Uterus (tissue), 2 donors: ENCODE measurements at regions not wholly inside any gene's neighbourhood (a gene's known extent, or its start where the extent isn't known, plus 50 kb on each side); places are given as distances from the start of the nearest gene placed in this dataset.

Source experiments
- POLR2A ChIP-seq, 2 donors: fragments of 450-650 bp; IDR thresholded peaks; one replicate each; pipeline ENCODE4 v1.6.1; 2016; ENCODE audit warnings: antibody characterized with exemption in 2 of 2, mild to moderate bottlenecking in 1 of 2, moderate library complexity in 1 of 2
- TF ChIP-seq, protein P1 (sequence below), 4 experiments: fragments of 200-600 bp in 2 of 4; fragments of 450-650 bp in 2 of 4; sonication (generic) in 2 of 4; IDR thresholded peaks; one replicate each; pipeline ENCODE4 v1.5.1; 2016 to 2019; ENCODE audit warnings: antibody characterized with exemption in 4 of 4, mild to moderate bottlenecking in 2 of 4, moderate library complexity in 1 of 4

DNA sequence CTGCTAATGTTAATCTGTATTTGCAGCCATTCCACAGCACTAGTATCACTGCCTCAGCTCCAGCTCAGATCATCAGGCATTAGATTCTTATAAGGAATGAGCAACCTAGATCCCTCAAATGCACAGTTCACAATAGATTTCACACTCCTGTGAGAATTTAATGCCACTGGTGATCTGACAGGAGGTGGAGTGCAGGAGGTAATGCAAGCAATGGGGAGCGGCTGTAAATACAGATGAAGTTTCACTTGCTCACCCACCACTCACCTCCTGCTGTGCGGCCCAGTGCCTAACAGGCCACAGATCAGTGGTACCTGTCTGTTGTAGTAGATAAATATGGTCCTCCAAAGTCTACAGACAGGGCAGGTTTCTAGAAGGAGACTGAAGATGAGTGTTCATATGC is 97.7 kb upstream of the TMEFF2 start:
- TF ChIP-seq, protein P1, sequence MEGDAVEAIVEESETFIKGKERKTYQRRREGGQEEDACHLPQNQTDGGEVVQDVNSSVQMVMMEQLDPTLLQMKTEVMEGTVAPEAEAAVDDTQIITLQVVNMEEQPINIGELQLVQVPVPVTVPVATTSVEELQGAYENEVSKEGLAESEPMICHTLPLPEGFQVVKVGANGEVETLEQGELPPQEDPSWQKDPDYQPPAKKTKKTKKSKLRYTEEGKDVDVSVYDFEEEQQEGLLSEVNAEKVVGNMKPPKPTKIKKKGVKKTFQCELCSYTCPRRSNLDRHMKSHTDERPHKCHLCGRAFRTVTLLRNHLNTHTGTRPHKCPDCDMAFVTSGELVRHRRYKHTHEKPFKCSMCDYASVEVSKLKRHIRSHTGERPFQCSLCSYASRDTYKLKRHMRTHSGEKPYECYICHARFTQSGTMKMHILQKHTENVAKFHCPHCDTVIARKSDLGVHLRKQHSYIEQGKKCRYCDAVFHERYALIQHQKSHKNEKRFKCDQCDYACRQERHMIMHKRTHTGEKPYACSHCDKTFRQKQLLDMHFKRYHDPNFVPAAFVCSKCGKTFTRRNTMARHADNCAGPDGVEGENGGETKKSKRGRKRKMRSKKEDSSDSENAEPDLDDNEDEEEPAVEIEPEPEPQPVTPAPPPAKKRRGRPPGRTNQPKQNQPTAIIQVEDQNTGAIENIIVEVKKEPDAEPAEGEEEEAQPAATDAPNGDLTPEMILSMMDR (IDR thresholded peaks at IDR 0.05) = no peak
- no peak for TF ChIP-seq POLR2A (IDR thresholded peaks at IDR 0.05)
